Endothelial cell of umbilical vein (primary cell): ENCODE measurements at regions not wholly inside any gene's neighbourhood (a gene's known extent, or its start where the extent isn't known, plus 50 kb on each side); places are given as distances from the start of the nearest gene placed in this dataset.

Experiments
- BruUV-seq: library from RNA; stranded (reverse); fragments of 400-500 nt; replicated peaks from 2 replicates; lab custom pipeline; 2021; lab: Mats Ljungman, UMichigan
- CTCF ChIA-PET: fragments of 300-600, 350-600 bp; sonication (Branson Sonifier 250); formaldehyde crosslinking; loops from one replicate; lab custom pipeline; 2021; ENCODE audit warnings: antibody characterized with exemption, inconsistent platforms; lab: Charles Lee
- POLR2A ChIA-PET: fragments of 300-600, 350-600 bp; sonication (Branson Sonifier 250); formaldehyde crosslinking; loops from one replicate; lab custom pipeline; 2021; ENCODE audit warnings: antibody characterized with exemption, inconsistent platforms; lab: Charles Lee
- DNase-seq: peaks from one replicate; pipeline ENCODE4 v3.0.0-alpha.2; 2011; ENCODE audit warnings: low read depth, low spot score
- FAIRE-seq: peaks from 2 replicates; lab custom pipeline; 2011; peaks lifted over from hg19 to GRCh38; lab: Jason Lieb, UNC
- H2AFZ ChIP-seq: 2 replicates; pipeline ENCODE4 v1.6.0; 2012; ENCODE audit warnings: low read depth, low read length, control low read depth, inconsistent platforms
- H3K27ac ChIP-seq: 2 replicates; pipeline ENCODE4 v1.5.1; 2011; ENCODE audit warnings: low read depth, mild to moderate bottlenecking, control low read depth, low read length, moderate library complexity; ENCODE audit not compliant: insufficient read depth
- H3K27me3 ChIP-seq, 2 experiments: 2 replicates each; pipeline versions ENCODE4 v1.6.0 to v1.6.1; 2011; ENCODE audit warnings: low read length in 2 of 2, mixed read lengths in 1 of 2; ENCODE audit not compliant: control insufficient read depth in 2 of 2, insufficient read depth in 2 of 2
- H3K36me3 ChIP-seq, 2 experiments: 2 replicates in 1 of 2; 3 replicates in 1 of 2; pipeline ENCODE4 v1.5.1; 2011; ENCODE audit warnings: low read length in 2 of 2, mild to moderate bottlenecking in 1 of 2, moderate library complexity in 1 of 2; ENCODE audit not compliant: control insufficient read depth in 2 of 2, insufficient read depth in 2 of 2; ENCODE audit errors: extremely low read depth in 1 of 2
- H3K4me1 ChIP-seq: 3 replicates; pipeline ENCODE4 v1.5.1; 2011; ENCODE audit warnings: mild to moderate bottlenecking, low read length; ENCODE audit not compliant: control insufficient read depth, insufficient read depth; ENCODE audit errors: extremely low read depth
- H3K4me2 ChIP-seq: 2 replicates; pipeline ENCODE4 v1.6.1; 2011; ENCODE audit warnings: low read length, control low read depth, mixed read lengths; ENCODE audit not compliant: insufficient read depth
- H3K4me3 ChIP-seq, 3 experiments: fragments of 200-600 bp in 1 of 3; sonication (generic), shearing (Covaris generic) in 1 of 3; replicated peaks in 1 of 3; 2 replicates each; pipeline ENCODE4 v1.5.1; 2011 to 2016; ENCODE audit warnings: control low read depth in 3 of 3, low read length in 3 of 3, mild to moderate bottlenecking in 2 of 3, inconsistent platforms in 1 of 3, low read depth in 1 of 3, moderate library complexity in 1 of 3; ENCODE audit not compliant: insufficient read depth in 1 of 3
- H3K79me2 ChIP-seq: 2 replicates; pipeline ENCODE4 v1.6.0; 2012; ENCODE audit warnings: low read length, inconsistent platforms; ENCODE audit not compliant: control insufficient read depth, insufficient read depth
- H3K9ac ChIP-seq: replicated peaks from 2 replicates; pipeline ENCODE3; 2011; ENCODE audit warnings: low read length, control low read depth; ENCODE audit not compliant: insufficient read depth; ENCODE audit errors: extremely low read depth
- H3K9me1 ChIP-seq: replicated peaks from 3 replicates; pipeline ENCODE4 v1.6.0; 2011; ENCODE audit warnings: mild to moderate bottlenecking, low read length; ENCODE audit not compliant: control insufficient read depth, insufficient read depth; ENCODE audit errors: extremely low read depth
- H3K9me3 ChIP-seq: replicated peaks from 2 replicates; pipeline ENCODE4 v1.5.1; 2012; ENCODE audit warnings: low read length, inconsistent platforms; ENCODE audit not compliant: control insufficient read depth, insufficient read depth
- H4K20me1 ChIP-seq: replicated peaks from 2 replicates; pipeline ENCODE3; 2011; ENCODE audit warnings: mild to moderate bottlenecking, low read length; ENCODE audit not compliant: control insufficient read depth, insufficient read depth; ENCODE audit errors: extremely low read depth
- CTCF ChIP-seq, 2 donors: IDR thresholded peaks; 1 replicate in 1 of 2; 2 replicates in 1 of 2; pipeline ENCODE4 v1.5.1; 2011; ENCODE audit warnings: low read length in 2 of 2, mild to moderate bottlenecking in 2 of 2, moderate library complexity in 2 of 2, control low read depth in 1 of 2, inconsistent platforms in 1 of 2, low read depth in 1 of 2; ENCODE audit not compliant: insufficient read depth in 1 of 2; ENCODE audit errors: extremely low read depth in 1 of 2
- EZH2 ChIP-seq: IDR thresholded peaks from 2 replicates; pipeline ENCODE4 v1.6.1; 2012; ENCODE audit warnings: borderline replicate concordance, low read depth, mild to moderate bottlenecking, moderate library complexity, low read length, inconsistent platforms; ENCODE audit not compliant: severe bottlenecking
- FOS ChIP-seq: IDR thresholded peaks from 2 replicates; pipeline ENCODE4 v1.6.1; 2011; ENCODE audit warnings: mild to moderate bottlenecking, low read length, moderate library complexity, borderline replicate concordance; ENCODE audit not compliant: insufficient read depth
- GATA2 ChIP-seq: IDR thresholded peaks from 2 replicates; pipeline ENCODE4 v1.7.0; 2011; ENCODE audit warnings: low read depth, mild to moderate bottlenecking, moderate library complexity, mixed read lengths, low read length; ENCODE audit not compliant: insufficient read length, insufficient read depth
- JUN ChIP-seq: IDR thresholded peaks from 2 replicates; pipeline ENCODE4 v1.6.1; 2011; ENCODE audit warnings: borderline replicate concordance, low read depth; ENCODE audit not compliant: insufficient read length, insufficient read depth
- MYC ChIP-seq: IDR thresholded peaks from one replicate; pipeline ENCODE4 v1.6.1; 2011; ENCODE audit warnings: mild to moderate bottlenecking, low read depth, low read length
- POLR2A ChIP-seq: IDR thresholded peaks from 2 replicates; pipeline ENCODE4 v1.6.1; 2012; ENCODE audit warnings: low read depth, mild to moderate bottlenecking, control low read depth, low read length
- POLR2AphosphoS5 ChIP-seq: IDR thresholded peaks from 2 replicates; pipeline ENCODE4 v1.6.1; 2012; ENCODE audit warnings: low read depth, mild to moderate bottlenecking, control low read depth, low read length, moderate library complexity; ENCODE audit not compliant: insufficient read depth
- dilution Hi-C: fragments of 300-500 bp; cut with MboI; formaldehyde crosslinking; loops from one replicate; pipeline ENCODE4 v1.15.0; 2019; ENCODE audit warnings: low sequenced_read_pairs; ENCODE audit not compliant: extremely low pct_ligation_motif_present
- intact Hi-C: fragments of 100-400 bp; cut with micrococcal nuclease; formaldehyde crosslinking; loops from one replicate; pipeline ENCODE4 v1.10.0; 2022
- TF ChIP-seq, protein P1 (sequence below): IDR thresholded peaks from 2 replicates; pipeline ENCODE4 v1.6.1; 2011; ENCODE audit not compliant: insufficient read depth, insufficient read length

GRCh38 chr1:29686012-29686930 is 449.9 kb downstream of the PTPRU start:
- no peak overlapping the region for H3K4me2 ChIP-seq
- H3K9me1 ChIP-seq = no peaks in the 10 kb centered on the region
- no TSS peak for BruUV-seq
- CTCF ChIA-PET = interaction anchor here (7.5 kb wide), 1 partner anchor 18 kb away, joined by 71 read pairs; no protein-coding TSS in a partner anchor
- H2AFZ ChIP-seq = no peak overlapping the region
- H4K20me1 ChIP-seq = no peaks in the 10 kb centered on the region
- peaks cover 13% of the 10 kb centered on the region for H3K4me1 ChIP-seq
- H3K4me3 ChIP-seq = no peak overlapping the region
- H3K27me3 ChIP-seq = peaks cover 0 to 6% of the 10 kb centered on the region in 2 experiments
- no peaks in the 10 kb centered on the region for H3K79me2 ChIP-seq
- no peak overlapping the region for H3K27ac ChIP-seq
- POLR2A ChIA-PET = no interaction called here
- TF ChIP-seq GATA2 (no peak), FOS (no peak), JUN (no peak), POLR2AphosphoS5 (no peak), POLR2A (no peak), CTCF (IDR thresholded peaks at IDR 0.05; ENCODE audit: extremely low read depth in 1 of 2, insufficient read depth in 1 of 2, low read depth in 1 of 2, low read length in 2 of 2) (no peak), EZH2 (no peak), MYC (no peak)
- TF ChIP-seq, protein P1, sequence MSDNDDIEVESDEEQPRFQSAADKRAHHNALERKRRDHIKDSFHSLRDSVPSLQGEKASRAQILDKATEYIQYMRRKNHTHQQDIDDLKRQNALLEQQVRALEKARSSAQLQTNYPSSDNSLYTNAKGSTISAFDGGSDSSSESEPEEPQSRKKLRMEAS = no peak
- FAIRE-seq (no peak), DNase-seq (no peak)
- dilution Hi-C loops (no loop called here), intact Hi-C loops (no loop called here)
- H3K36me3 ChIP-seq = no peaks in the 10 kb centered on the region
- no peaks in the 10 kb centered on the region for H3K9me3 ChIP-seq
- no peak overlapping the region for H3K9ac ChIP-seq
